Hematopoietic multipotent progenitor cell (in vitro differentiated cells): ENCODE measurements at regions not wholly inside any gene's neighbourhood (a gene's known extent, or its start where the extent isn't known, plus 50 kb on each side); places are given as distances from the start of the nearest gene placed in this dataset.
"Not testable (repeated sequence)": the region's sequence is repeated elsewhere in the genome, so short reads cannot be mapped to it uniquely, and the experiment has no call there.

ENCODE experiments used
- DNase-seq, 3 donors: peaks; one replicate each; pipeline ENCODE4 v3.0.0-alpha.2; 2011 to 2015; ENCODE audit warnings: low read depth in 2 of 3, low spot score in 2 of 3

DNA sequence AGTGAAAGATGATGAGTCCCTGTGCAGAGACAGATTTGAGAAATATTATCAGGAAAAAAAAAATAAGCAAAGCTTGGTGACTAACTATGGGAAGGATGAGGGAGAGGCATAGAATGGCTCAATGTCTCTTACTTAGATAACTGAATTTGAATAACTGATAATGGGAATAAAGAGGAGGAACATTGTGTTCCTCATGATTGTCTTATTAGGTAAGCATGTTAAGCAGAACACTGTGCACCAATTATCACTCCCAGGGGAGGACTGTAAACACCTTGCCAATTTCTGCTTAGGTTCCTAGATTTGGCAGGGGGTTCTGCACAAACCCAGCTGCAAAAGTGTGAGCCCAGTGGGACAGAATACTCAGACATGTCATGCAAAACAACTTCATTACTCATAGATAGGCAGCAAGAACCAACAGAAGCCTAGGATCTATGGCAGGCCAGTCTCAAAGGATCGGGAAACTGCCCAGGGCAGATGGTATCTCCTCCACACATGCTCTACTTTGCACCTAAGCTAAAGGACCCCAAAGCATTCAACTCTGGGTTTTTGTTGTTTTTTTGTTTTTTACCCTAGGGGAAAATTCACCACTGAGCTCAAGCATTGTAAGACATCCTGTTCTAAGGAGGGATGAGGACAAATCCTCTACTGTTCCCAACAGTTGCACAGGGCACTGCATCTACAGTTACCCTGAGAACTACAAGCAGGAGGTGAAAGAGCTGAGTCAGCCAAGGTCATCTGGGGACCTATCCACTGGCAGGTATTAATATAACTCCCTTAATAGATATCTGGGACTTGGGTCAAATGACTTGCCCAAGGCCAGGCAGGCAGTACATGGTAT is 907.0 kb downstream of the RAPGEF2 start:
- DNase-seq, result no peak

DNA sequence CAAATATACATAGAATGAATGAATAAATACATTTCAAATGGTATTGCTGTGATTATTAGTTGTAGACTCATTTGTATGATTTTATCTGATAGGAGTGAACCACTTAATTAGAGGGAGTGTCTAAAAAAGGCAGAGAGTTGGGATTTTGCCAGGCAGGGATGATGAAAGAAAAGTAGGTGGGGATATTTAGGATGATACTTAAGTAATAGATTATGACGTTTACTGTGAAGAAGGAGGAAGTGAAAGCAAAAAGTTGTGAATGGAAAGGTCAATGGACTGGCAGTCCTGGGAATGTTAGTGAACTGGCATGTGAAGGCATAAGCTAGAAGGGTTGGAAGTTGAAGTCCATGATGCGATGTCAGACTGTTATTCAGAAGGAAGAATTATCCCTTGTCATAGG is 917.1 kb downstream of the RAPGEF2 start:
- no peak for DNase-seq

DNA sequence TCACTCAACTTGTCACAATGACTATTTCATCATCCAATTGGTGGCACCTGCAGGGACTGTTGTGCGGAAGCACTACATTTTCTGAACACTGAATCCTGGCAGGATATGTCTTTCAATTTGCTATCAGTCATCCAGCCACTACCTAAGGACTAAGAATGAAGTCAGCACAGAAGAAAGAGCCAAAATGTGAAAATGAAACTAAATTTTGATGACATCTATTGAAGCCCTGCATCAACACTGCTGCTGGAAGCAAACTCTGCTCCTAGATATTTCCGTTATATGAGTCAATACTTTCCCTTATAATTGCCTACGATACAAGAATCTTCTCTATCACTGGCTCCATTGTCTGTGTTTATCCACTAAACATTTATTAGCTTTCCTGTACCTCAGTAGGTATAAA is 917.9 kb downstream of the RAPGEF2 start:
- DNase-seq, result no peak

DNA sequence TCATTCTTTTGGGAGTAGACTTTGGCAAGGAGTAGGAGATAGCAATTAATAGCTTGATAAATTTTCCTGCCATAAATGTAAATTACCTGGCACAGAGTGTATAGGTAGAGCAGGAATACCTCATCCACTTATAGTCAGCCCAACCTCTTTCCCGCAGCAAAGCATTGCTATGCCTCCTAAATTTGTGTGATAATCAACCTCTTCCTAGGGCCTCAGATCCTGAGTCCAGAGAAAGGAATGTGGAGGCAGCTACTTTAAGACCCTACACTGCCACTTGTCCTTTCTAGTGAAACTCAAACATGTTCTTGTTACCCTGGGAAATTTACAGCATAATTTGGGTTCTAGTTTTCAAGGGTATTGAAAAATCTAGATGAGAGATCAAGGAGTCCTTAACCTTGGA is 919.0 kb downstream of the RAPGEF2 start:
- DNase-seq, result no peak

DNA sequence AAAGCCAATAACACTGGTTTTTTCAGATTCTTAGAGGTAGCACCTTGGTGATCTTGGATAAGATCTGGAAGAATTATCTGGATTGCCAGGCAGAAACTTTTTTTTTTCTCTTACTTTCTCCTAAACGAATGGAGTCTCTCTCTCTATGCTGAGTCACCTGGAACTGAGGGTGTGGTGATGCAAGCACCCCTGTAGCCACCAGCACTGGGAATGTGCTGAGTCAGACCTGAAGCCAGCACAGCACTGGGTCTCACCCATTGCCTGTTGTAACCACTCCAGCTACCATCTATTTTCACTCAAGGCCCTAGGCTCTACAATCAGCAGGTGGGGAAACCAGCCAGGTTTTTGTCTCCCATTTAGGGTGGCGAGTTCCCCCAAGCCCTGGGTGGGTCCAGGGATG is 923.8 kb downstream of the RAPGEF2 start:
- DNase-seq, result no peak

DNA sequence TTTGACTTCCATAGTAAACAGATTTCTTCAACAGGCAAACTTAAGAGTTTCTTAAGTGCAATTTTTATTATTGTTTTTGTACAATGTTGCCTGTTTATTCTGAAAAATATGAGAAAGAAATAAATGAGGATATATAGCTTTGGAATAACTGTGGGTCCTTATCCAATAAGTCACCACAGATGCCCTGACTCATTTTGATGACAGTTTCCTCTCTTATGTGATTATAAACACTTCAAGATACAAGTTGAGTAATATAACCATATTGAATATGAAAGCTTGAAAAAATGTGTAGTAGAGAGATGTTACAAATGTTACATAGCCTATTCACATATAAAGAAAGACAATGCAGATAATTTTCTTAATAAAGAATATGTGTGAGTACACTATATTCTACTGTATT is 931.6 kb downstream of the RAPGEF2 start:
- DNase-seq, result no peak

DNA sequence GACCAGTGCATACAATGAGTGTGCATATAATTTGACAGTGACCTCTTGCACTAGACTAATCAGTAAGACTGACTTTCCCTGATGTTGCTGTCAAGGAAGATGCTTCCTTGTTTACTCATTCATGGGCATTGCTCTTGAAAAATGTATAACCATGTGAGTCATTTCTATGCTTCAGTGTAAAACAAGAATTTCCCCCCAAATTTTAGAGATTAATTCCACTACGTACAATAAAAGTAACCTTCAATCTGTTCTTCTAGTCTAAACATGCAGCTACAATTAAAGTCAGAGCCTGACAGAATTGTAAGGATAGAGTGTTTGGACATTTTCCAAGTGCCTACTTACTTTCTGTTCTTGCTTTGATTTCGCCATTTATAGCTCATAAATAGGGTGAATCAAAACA is 935.7 kb downstream of the RAPGEF2 start:
- DNase-seq, result no peak

DNA sequence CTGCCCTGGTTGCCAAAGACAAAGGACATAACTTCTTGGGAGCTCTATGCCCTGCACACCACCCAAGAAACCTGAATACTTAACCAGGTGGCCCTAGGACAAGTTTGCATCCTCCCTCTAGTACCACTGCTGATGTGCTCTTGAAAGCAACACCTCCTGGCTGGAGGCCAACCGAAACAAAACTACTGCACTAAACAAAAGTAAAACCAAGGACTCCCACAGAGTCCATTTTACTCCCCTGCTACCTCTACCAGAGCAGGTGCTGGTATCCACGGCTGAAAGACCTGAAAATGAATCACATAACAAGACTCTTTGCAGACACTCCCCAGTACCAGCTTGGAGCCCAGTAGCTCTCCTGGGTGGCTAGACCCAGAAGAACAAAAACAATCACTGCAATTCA is 941.8 kb downstream of the RAPGEF2 start:
- DNase-seq, result no peak

DNA sequence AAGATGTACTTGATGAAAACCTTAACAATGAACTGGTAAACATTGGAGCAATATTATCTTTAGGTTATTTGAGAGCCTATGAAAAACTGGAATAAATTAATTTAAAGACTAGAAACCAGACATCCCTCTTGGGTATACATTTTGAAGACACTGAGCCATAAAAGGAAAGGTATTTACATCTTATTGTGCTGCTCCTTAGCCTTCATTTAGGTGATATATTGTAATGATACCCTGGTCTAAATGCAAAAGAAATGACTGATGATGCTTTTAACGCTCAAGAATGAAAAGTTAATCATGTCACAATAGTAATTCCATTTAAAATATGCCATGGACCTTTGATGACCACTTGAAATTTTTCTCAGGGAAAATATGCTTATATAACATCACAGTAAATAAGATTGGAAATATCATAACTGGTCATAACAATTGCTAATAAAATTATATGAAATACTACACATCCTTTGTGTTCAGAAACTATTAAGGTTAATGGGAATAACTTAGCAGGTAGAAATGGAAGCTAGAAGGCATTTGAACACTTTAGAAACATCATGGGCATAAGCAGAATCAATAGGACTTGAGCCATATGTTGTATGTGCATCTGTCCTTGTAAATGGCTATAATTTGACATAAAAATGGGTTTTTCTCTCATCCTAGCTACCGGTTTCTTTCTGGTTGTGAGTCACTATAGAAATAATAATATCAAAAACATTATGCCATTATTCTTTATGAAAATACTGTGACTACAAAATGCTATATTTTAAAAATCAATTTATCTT is 979.7 kb downstream of the RAPGEF2 start:
- DNase-seq, result no peak

DNA sequence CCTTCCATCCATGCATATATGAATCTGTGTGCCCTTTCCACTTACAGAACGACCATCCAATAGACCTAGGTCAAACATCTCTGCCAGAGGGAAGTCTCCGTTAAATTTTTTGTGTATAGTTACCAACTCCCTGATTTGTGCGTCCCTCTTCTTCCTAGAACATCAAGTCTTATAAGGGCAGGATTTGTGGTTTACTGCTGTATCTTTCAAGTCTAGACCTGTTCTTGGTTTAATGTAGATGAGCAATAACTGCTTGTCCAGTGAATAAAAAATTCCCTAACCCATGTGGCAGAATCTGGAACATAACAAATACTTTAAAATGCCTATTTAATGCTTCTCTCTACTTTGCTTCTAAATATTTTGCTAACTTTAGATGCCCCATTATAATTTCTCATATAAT is 988.8 kb downstream of the RAPGEF2 start:
- no peak for DNase-seq

DNA sequence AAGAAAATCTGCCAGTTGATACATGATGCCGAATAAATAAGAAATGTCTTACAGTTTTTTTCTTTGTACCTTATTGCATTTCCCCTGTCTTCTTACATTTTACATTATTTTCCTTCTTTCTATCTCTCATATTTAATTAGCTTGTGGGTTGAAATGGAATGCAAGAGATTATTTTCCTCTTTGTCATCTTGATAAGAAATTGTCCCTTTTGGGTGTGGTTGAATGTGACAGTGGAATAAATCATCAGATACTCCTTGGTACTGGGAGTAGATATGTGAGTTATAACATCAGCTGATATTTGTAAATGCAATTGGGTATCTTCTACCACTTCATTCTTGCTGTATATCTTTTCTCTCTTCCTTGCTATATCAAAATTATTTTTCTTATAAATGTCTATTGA is 997.4 kb downstream of the RAPGEF2 start:
- DNase-seq, result no peak

DNA sequence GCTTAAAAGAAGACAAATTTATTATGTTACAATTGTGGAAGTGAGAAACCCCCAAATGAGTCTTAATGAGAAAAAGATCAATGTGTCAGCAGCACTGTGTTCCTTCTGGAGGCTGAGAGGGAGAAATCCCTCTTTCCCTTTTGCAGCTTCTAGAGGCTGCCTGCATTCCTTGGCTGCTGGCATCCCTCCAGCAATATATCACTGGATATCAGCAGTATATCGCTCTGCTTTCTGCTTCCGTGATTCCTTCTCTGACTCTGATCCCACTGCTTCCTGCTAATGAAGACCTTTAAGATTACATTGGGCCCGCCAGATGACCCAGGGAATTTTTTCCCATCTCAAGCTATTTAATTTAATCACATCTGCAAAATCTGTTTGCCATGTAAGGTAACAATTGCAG is 1008.0 kb downstream of the RAPGEF2 start:
- no peak for DNase-seq

DNA sequence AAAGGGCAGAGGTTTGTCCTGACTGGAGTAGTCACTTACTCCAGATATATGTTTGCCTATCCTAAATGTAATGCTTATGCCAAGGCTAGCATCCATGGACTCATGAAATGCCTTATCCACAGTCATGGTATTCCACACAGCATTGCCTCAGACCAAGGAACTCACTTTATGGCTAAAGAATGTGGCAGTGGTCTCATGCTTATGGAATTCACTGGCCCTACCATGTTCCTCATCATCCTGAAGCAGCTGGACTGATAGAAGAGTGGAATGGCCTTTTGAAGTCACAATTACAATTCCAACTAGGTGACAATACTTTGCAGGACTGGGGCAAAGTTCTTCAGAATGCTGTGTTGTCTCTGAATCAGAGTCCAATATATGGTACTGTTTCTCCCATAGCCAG is 1014.8 kb downstream of the RAPGEF2 start:
- no peak for DNase-seq

DNA sequence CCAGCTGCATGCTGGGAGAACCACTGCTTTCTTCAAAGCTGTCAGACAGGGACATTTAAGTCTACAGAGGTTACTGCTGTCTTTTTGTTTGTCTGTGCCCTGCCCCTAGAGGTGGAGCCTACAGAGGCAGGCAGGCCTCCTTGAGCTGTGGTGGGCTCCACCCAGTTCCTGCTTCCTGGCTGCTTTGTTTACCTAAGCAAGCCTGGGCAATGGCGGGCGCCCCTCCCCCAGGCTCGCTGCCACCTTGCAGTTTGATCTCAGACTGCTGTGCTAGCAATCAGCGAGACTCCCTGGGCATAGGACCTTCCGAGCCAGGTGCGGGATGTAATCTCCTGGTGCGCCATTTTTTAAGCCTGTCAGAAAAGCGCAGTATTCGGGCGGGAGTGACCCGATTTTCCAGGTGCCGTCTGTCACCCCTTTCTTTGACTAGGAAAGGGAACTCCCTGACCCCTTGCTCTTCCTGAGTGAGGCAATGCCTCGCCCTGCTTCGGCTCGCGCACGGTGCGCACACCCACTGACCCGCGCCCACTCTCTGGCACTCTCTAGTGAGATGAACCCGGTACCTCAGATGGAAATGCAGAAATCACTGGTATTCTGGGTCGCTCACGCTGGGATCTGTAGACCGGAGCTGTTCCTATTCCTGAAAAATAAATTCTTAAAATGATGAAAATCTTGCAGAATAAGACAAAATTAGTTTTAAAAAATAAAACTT is 1022.9 kb downstream of the RAPGEF2 start:
- not testable (repeated sequence) for DNase-seq

DNA sequence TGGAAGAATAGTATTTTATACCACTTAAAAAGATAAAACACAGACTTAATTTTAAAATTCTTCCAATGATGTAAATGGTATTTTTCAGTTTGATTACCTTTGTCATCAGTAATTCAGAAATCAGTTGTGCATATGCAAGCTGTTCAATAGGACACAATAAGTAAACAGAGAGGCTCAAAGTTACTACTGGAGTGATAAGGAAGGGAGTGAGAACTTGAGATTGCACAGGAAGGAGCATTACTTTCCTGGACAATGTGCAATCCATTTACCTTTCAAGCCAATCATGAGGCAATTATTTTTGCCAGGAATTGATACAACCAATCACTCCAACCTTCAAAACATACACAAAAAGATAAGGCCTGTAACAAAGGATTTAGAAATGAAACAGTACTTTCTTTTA is 1024.3 kb downstream of the RAPGEF2 start:
- no peak for DNase-seq

DNA sequence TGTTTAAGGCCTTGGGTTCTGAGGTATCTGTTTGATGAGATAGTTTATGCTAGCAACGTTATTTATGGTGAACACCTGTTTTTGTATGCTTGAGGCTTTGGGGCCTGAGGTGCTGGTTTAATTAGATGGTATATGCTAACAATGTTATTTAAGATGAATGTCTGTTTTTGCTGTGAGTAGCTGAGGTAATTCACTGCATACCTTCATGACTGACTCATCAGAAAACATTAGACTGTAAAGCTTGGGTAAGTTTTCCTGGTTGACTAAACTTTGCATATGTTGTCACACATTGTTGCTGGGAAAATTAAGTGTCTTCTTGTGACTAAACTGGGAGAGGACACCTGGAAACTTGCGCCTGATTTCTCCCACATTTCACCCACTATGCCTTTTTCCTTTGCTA is 1026.6 kb downstream of the RAPGEF2 start:
- DNase-seq, result no peak

DNA sequence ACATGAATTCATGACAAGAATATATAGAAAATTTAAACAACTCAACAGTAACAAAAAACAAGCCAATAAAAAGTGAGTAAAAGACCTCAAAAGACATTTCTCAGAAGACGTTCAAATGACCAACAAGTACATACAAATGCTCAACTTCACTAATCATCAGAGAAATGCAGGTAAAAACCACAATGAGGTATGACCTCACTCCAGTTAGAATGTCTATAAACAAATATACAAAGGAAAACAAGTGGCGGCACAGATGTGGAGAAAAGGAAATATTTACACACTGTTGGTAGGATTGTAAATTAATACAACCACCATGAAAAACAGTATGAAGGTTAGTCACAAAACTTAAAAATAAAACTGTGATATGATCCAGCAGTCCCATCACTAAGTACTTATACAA is 1033.1 kb downstream of the RAPGEF2 start:
- no peak for DNase-seq

DNA sequence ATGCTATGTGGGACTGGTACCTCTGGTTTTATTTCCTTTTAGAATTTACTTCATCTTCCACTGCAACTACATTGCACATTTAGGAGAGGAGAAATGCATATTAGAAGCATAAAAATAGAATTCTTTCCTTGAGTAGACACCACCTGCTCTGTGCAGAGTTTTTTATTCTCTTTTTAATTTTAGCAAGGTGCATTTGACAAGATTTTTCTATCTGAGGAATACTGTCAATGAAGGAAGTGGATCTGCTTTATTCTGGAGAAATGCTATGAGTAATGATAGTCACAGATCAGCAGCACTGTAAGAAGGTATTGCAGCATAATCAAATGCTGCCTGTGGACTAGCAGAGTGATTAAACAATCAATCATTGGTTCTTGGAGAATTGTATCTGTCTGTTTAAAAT is 1038.3 kb downstream of the RAPGEF2 start:
- DNase-seq, result no peak

DNA sequence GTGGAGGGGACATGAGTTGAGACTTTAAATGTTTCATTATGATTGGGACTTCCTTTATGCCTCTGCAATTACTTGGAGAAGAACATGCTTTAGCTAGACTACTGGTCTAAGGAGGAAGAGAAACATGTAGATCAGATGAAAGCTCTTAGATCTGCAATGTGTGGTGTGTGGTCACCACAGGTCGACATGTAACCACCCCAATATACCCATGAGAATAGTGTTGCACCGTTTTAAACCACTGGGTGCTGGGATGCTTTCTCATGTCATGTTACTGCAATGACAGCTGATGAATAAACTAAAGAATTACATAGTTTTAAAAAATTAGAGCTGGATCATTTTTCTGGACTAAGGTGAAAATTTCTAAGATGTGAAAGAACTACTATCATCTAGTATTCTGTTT is 1039.7 kb downstream of the RAPGEF2 start:
- no peak for DNase-seq

DNA sequence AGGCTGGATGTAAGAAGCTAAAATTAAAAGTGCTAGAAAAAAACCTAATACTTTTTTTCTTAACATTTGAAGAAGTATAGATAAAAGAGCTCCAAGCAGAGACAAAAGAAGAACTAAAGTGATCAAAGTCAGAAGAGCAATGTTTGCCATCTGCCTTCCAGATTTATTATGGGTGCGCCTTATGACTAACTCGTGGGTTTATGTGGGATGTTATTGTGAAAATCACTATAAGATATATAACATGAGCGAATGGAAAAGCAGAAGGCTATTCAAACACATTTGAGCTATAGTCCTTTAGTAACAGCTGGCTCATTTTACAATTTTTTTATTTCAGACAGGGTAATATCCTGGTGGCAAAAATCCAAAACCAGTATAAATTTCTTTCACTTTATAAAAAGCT is 1040.7 kb downstream of the RAPGEF2 start:
- no peak for DNase-seq

DNA sequence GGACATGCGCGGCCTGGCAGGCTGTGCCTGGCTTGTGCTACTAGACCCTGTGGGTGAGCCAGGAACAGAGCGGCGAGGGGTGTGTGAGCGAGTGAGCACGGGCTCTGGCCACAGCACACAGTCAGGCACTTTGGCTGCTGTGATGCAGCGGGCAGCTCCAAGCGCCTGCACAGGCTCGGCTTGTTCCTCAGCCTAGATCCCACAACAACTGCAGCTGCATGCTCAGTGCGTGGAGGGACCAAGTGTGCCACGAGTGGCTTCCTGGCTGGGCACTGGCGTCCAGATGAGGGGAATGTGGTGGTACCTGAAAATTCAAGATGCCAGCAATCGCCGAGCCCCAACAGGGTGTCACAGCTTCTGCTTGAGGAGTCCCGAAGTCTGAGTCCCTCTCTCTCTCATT is 1056.6 kb downstream of the RAPGEF2 start:
- no peak for DNase-seq

DNA sequence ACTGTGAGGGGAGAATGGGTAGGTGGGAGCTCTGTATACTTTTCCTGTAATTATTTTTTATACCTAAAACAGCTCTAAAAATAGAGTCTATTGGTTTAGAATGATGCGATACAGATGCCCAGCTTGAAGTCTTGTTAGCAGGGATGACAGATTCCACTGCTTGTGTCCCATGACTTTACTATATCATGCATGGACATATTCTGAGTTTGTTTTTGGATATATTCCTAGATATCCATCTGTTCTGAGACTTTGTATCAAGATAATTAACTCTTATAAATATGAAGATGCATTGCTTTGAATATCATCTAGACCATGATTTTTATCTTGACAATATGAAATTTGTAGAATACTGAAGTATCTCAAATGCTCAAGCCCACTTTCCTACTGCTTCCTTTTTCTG is 1058.1 kb downstream of the RAPGEF2 start:
- no peak for DNase-seq
